ENCODE measurements at regions not wholly inside any gene's neighbourhood (a gene's known extent, or its start where the extent isn't known, plus 50 kb on each side); places are given as distances from the start of the nearest gene placed in this dataset.

DNA sequence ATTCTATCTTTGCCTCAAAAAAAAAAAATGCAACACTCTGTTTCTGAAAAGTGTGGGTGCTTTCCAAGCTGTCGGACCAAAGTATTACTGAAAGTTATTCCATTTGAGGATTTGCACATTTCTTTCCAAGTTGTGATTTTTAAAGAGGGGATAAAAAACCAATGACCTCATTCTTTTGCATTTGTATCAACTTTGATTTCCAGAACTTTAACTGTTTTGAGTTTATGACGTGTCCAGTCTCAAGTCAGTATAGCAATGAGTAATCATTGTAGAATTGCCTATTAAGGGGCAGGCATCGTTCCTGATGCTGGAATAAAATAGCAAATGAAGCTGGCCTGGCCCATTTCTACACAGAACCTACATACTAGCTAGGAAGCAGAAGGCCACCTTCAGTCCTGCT, 229.6 kb upstream of the RBFOX1 start:
- DNase-seq (ENCODE audit: low read depth in 1 of 2, low spot score in 1 of 2), result no peak

DNA sequence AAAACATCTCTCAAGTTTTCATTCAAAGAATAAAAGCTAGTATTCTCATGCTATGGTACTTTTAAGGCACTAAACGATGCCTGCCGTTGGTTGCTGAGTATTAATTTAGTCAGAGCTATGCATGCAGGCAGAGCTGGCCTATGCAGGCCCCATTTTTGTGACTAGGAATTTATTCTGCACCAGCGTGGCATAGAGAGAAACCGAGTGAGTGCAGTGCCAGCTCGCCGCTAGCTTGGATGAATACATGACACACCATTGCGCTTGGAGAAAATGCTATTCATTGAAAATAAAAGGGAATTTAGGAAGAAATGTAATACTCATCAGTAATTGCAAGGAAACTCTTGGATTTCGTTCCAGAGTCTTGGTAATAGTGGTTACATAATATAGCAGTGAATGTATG, 231.6 kb upstream of the RBFOX1 start:
- no peak for DNase-seq (ENCODE audit: low read depth in 1 of 2, low spot score in 1 of 2)

- DNase-seq (ENCODE audit: low read depth in 1 of 2, low spot score in 1 of 2), result no peak
Observed at GRCh38 chr16:7097518-7097917, 235.1 kb upstream of the RBFOX1 start.

GRCh38 chr16:7093511-7093910, 239.1 kb upstream of the RBFOX1 start:
- no peak for DNase-seq (ENCODE audit: low read depth in 1 of 2, low spot score in 1 of 2)

DNA sequence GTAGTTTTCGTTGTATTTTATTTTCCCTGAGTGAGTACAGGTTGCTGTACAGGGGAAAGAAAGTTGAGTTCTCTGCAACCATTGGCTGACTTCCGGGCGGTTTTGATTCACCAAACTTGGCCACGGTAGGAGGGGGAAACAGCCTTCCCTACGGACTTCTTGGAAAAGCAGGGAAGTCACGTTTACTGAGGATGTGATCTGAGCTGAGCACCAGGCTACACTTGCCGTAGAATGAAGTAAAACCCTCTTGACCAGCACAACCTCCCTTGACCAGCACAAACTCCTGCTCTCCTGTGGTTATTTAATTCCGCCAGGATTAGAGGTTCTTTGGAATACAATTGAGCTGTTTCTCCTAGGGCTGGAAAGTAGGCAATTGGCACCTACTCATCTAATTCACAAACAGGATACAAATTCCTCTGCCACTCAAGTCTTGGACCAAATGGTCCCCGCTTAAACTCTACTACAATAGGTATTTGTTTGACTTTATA, 242.0 kb upstream of the RBFOX1 start:
- no peak for DNase-seq (ENCODE audit: low read depth in 1 of 2, low spot score in 1 of 2)

GRCh38 chr16:7089751-7090150, 242.9 kb upstream of the RBFOX1 start:
- no peak for DNase-seq (ENCODE audit: low read depth in 1 of 2, low spot score in 1 of 2)

GRCh38 chr16:7088711-7089110, 243.9 kb upstream of the RBFOX1 start:
- DNase-seq (ENCODE audit: low read depth in 1 of 2, low spot score in 1 of 2), result no peak

DNA sequence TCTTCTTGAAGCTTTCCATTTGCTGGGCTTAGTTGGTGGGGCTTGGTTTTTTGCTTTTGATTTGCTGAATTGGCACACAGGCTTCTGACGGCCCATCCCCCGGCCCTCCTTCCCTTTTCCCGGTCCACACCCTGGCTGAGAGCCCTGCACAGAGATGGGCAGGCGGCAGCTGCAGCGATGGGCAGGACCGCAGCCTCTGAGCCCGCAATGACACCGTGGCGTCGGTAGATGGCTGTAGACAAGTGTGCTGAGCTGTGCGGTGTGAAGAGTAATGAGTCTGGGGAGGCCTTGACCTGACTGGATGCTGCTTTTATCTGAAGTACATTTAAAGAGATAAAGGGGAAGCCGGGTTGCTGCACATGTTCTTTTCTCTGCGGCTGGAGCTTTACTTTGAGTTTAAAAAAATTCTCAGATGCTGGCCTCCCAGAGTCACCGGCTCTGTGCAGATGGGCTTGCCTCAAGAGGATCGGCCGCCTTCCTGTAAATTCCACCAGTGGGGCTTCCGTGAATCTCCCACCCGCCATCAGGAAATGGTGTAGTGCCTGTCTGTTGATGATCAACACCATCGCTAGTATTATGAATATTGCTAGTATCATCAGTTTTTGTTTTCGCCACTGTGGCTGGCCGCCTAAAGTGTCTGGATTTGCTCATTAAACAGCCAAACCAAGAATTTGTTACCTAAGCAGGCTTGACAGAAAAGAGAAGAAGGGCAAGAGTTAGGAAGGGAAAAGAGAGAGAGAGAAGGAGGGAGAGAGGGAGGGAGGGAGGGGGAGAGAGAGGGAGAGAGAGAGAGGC, 245.6 kb upstream of the RBFOX1 start:
- no peak for DNase-seq (ENCODE audit: low read depth in 1 of 2, low spot score in 1 of 2)

DNA sequence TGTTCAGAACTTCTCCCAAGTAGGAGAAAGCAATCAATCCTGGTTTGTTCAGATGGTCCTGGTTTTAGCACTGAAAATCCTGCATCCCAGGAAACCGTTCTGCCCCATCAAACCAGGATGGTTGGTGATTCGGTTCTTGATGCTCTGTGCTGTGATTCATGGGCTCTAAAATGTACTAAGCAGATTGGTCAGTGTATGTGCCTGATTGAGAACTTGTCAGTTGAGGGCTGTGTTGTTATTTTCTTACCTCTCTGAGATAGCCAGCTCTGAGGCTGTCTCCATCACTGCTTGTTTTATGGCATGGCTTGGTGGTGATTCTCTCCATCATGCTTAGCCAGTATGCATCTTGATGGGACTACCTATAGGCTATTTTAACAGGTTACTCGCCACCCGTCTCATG, 246.9 kb upstream of the RBFOX1 start:
- DNase-seq (ENCODE audit: low read depth in 1 of 2, low spot score in 1 of 2), result no peak

DNA sequence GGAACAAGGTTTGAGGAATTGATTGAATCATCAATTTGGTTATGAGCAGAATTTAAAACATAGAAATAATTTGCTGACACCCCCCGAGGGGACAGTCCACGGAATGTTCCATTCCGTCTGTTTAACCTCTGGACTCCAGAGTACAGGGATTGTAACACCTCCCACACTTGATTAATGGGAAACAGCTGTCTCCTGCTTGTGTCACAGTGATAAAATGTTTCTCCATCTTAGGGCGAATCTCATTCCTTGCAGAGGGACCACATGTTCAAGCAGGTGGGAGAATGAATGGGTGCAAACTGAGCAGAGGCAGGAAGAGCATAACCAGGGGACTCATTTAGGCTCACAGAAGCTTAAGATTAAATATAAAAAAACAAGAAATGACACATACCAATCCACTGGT, 249.5 kb upstream of the RBFOX1 start:
- DNase-seq (ENCODE audit: low read depth in 1 of 2, low spot score in 1 of 2), result no peak

- no peak for DNase-seq (ENCODE audit: low read depth in 1 of 2, low spot score in 1 of 2)
Observed at GRCh38 chr16:7077636-7078035, 255.0 kb upstream of the RBFOX1 start.

DNA sequence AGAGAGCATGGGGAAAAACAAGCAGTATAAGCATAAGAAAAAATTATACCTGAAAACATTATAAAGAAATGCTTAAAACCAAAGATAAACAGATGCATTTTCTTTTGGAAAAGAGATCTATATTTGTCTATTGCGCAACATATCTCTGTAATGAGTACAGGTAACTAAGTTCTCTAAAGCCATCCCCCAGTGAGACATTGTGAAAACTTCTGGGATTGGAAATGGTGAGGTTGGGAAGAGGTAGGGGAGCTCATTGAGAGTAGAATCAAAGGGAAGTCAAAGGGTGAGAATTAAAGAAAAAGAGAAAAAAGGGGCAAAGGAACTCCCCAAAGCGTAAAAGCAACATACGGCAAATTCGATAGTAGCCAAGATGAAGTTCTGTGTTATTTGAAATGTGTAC, 257.9 kb upstream of the RBFOX1 start:
- DNase-seq (ENCODE audit: low read depth in 1 of 2, low spot score in 1 of 2), result no peak

GRCh38 chr16:7057458-7057857, 275.2 kb upstream of the RBFOX1 start:
- no peak for DNase-seq (ENCODE audit: low read depth in 1 of 2, low spot score in 1 of 2)

- no peak for DNase-seq (ENCODE audit: low read depth in 1 of 2, low spot score in 1 of 2)
Observed at GRCh38 chr16:7055443-7055842, 277.2 kb upstream of the RBFOX1 start.

GRCh38 chr16:7051591-7052349, 280.9 kb upstream of the RBFOX1 start:
- DNase-seq (ENCODE audit: low read depth in 1 of 2, low spot score in 1 of 2), result no peak

DNA sequence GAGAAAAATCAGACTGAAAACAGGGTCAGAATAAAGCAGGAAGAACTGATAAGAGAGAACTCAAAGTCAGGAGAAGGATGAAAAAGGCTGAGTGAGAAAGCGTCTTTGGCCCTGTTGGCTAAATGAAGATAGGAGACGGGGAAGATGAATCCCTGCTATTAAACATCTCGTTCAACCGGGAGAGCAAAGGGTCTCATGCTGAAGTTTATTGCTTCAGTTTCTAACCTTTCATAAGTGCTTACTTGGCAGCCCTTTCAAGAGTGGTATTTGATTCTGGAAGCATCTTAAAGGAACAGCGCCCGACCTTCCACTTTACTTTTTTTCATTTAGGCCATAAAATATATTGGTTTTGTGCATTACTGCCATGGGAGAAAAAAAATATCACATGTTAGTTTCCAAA, 288.3 kb upstream of the RBFOX1 start:
- DNase-seq (ENCODE audit: low read depth in 1 of 2, low spot score in 1 of 2), result no peak

- no peak for DNase-seq (ENCODE audit: low read depth in 1 of 2, low spot score in 1 of 2)
Observed at GRCh38 chr16:7038475-7038874, 294.2 kb upstream of the RBFOX1 start.

DNA sequence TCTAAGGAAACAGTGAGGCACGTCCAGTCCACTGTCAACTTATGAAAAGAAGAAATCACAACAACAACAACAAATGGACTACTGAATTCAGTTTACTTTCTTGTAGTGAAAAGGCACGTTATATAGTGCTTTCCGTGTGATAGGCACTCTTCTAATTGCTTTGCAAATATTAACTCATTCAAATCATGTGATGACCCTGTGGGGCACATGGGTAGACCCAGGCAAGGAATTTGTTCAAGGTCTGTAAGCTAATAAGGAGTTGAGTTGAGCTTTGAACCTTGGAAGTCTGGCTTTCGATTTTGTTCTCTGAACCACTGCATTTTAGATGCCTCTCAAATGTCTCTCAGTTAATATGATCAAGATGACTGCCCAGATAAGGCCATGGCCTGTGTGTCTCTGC, 295.1 kb upstream of the RBFOX1 start:
- no peak for DNase-seq (ENCODE audit: low read depth in 1 of 2, low spot score in 1 of 2)

- no peak for DNase-seq (ENCODE audit: low read depth in 1 of 2, low spot score in 1 of 2)
Observed at GRCh38 chr16:7031031-7031430, 301.6 kb upstream of the RBFOX1 start.

DNA sequence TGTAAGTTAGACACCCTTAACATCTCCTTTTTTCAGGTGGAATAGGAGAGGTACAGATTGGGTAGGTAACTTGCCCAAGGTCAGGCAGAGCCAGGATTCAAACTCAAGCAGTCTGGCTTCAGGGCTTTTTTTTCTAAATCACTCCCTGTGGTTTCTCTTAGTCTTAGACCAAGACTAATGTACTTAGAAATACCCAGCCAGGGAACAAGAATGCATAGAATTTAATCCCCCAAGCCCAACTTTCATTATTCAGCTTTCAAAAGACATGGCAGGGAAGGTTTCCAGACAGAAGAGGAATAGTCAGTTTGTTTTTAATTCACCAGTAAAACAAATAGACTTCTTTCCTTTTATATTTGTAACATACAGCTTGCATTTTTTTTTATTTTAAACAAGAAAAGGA, 305.2 kb upstream of the RBFOX1 start:
- no peak for DNase-seq (ENCODE audit: low read depth in 1 of 2, low spot score in 1 of 2)

- no peak for DNase-seq (ENCODE audit: low read depth in 1 of 2, low spot score in 1 of 2)
Observed at GRCh38 chr16:7026639-7027038, 306.0 kb upstream of the RBFOX1 start.

- DNase-seq (ENCODE audit: low read depth in 1 of 2, low spot score in 1 of 2), result no peak
Observed at GRCh38 chr16:7025616-7026190, 306.9 kb upstream of the RBFOX1 start.
